Fibroblast of lung (primary cell): ENCODE measurements at regions not wholly inside any gene's neighbourhood (a gene's known extent, or its start where the extent isn't known, plus 50 kb on each side); places are given as distances from the start of the nearest gene placed in this dataset.

Experiments used
- DNase-seq, 2 donors: peaks; one replicate each; pipeline versions ENCODE4 v3.0.0 to v3.0.0-alpha.2; 2010; ENCODE audit warnings: low read depth in 2 of 2
- H2AFZ ChIP-seq: 2 replicates; pipeline ENCODE4 v1.5.1; 2012; ENCODE audit warnings: low read length, control low read depth, inconsistent platforms
- H3K27ac ChIP-seq: 2 replicates; pipeline ENCODE4 v1.5.1; 2011; ENCODE audit warnings: low read length, control low read depth; ENCODE audit not compliant: insufficient read depth
- H3K27me3 ChIP-seq: 2 replicates; pipeline ENCODE4 v1.5.1; 2011; ENCODE audit warnings: mild to moderate bottlenecking, low read length; ENCODE audit not compliant: control insufficient read depth, insufficient read depth
- H3K36me3 ChIP-seq: 2 replicates; pipeline ENCODE4 v1.5.1; 2011; ENCODE audit warnings: low read length; ENCODE audit not compliant: control insufficient read depth, insufficient read depth
- H3K4me1 ChIP-seq: 2 replicates; pipeline ENCODE4 v1.5.1; 2011; ENCODE audit warnings: low read length; ENCODE audit not compliant: control insufficient read depth, insufficient read depth; ENCODE audit errors: extremely low read depth
- H3K4me2 ChIP-seq: 2 replicates; pipeline ENCODE4 v1.5.1; 2011; ENCODE audit warnings: low read length, control low read depth; ENCODE audit not compliant: insufficient read depth; ENCODE audit errors: extremely low read depth
- H3K4me3 ChIP-seq, 4 experiments: fragments of 200-600 bp in 1 of 4; sonication (generic) in 1 of 4; replicated peaks in 1 of 4; 2 replicates each; pipeline ENCODE4 v1.5.1; 2011 to 2016; ENCODE audit warnings: low read length in 4 of 4, low read depth in 3 of 4, mild to moderate bottlenecking in 3 of 4, control low read depth in 2 of 4, inconsistent platforms in 1 of 4, mixed read lengths in 1 of 4; ENCODE audit not compliant: insufficient read depth in 1 of 4; ENCODE audit errors: control extremely low read depth in 1 of 4
- H3K79me2 ChIP-seq: 2 replicates; pipeline ENCODE4 v1.5.1; 2012; ENCODE audit warnings: mild to moderate bottlenecking, low read length, inconsistent platforms; ENCODE audit not compliant: control insufficient read depth, insufficient read depth
- H3K9ac ChIP-seq: 2 replicates; pipeline ENCODE4 v1.5.1; 2011; ENCODE audit warnings: mild to moderate bottlenecking, low read length, control low read depth; ENCODE audit not compliant: insufficient read depth
- H3K9me3 ChIP-seq: 2 replicates; pipeline ENCODE4 v1.5.1; 2012; ENCODE audit warnings: low read depth, low read length; ENCODE audit not compliant: control insufficient read depth, insufficient read depth
- H4K20me1 ChIP-seq: 2 replicates; pipeline ENCODE4 v1.5.1; 2011; ENCODE audit warnings: low read length; ENCODE audit not compliant: control insufficient read depth, insufficient read depth; ENCODE audit errors: extremely low read depth
- EZH2 ChIP-seq: IDR thresholded peaks from 2 replicates; pipeline ENCODE4 v1.5.1; 2012; ENCODE audit warnings: low read length, control low read depth, mild to moderate bottlenecking; ENCODE audit errors: missing control alignments
- TF ChIP-seq, protein P1 (sequence below), 2 donors: IDR thresholded peaks in 1 of 2; conservative IDR thresholded peaks in 1 of 2; 1 replicate in 1 of 2; 2 replicates in 1 of 2; pipeline ENCODE4 v1.5.1; 2011 to 2012; ENCODE audit warnings: low read length in 2 of 2, control low read depth in 1 of 2, inconsistent platforms in 1 of 2, low read depth in 1 of 2, mild to moderate bottlenecking in 1 of 2

- Histone ChIP-seq H3K36me3 (no peaks in the 10 kb centered on the region), H3K79me2 (no peaks in the 10 kb centered on the region), H3K27ac (no peak overlapping the region), H3K4me1 (no peaks in the 10 kb centered on the region), H4K20me1 (no peaks in the 10 kb centered on the region), H2AFZ (no peak overlapping the region), H3K27me3 (no peaks in the 10 kb centered on the region), H3K4me2 (no peak overlapping the region), H3K9ac (no peak overlapping the region), H3K9me3 (no peaks in the 10 kb centered on the region), H3K4me3 (no peak overlapping the region)
- no peak for TF ChIP-seq EZH2
- TF ChIP-seq, protein P1, sequence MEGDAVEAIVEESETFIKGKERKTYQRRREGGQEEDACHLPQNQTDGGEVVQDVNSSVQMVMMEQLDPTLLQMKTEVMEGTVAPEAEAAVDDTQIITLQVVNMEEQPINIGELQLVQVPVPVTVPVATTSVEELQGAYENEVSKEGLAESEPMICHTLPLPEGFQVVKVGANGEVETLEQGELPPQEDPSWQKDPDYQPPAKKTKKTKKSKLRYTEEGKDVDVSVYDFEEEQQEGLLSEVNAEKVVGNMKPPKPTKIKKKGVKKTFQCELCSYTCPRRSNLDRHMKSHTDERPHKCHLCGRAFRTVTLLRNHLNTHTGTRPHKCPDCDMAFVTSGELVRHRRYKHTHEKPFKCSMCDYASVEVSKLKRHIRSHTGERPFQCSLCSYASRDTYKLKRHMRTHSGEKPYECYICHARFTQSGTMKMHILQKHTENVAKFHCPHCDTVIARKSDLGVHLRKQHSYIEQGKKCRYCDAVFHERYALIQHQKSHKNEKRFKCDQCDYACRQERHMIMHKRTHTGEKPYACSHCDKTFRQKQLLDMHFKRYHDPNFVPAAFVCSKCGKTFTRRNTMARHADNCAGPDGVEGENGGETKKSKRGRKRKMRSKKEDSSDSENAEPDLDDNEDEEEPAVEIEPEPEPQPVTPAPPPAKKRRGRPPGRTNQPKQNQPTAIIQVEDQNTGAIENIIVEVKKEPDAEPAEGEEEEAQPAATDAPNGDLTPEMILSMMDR (conservative IDR thresholded peaks at IDR 0.05 in 1 of 2, IDR thresholded peaks at IDR 0.05 in 1 of 2; ENCODE audit: low read depth in 1 of 2, low read length in 2 of 2) = no peak
- no peak for DNase-seq
Observed at GRCh38 chr5:4576908-4577307, 563.2 kb upstream of the ADAMTS16 start.

DNA sequence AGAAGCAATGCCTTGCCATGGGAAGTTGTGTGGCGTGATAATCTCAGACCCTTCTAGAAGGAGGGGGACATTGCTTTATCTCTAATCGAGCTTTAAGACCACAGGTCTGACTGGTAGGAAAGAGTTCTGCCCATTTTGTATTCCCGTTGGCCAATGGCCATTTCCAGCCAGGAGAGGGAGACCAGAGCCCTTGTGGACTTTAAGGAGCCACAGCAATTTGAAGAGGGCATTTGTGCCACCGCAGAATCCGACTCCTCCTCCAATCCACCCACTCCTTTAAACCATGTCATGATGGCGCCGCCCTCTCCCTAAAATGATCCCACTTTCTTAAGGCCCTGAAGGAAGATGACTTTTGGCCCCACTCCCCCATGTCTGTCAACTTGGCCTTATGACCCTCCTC lies 560.5 kb upstream of the ADAMTS16 start:
- Histone ChIP-seq H4K20me1 (no peaks in the 10 kb centered on the region), H3K4me1 (no peaks in the 10 kb centered on the region), H2AFZ (no peak overlapping the region), H3K4me3 (no peak overlapping the region), H3K4me2 (no peak overlapping the region), H3K27ac (no peak overlapping the region), H3K36me3 (no peaks in the 10 kb centered on the region), H3K79me2 (no peaks in the 10 kb centered on the region), H3K27me3 (no peaks in the 10 kb centered on the region), H3K9me3 (no peaks in the 10 kb centered on the region), H3K9ac (no peak overlapping the region)
- no peak for DNase-seq
- TF ChIP-seq, protein P1 (conservative IDR thresholded peaks at IDR 0.05 in 1 of 2, IDR thresholded peaks at IDR 0.05 in 1 of 2; ENCODE audit: low read depth in 1 of 2, low read length in 2 of 2) = no peak
- no peak for TF ChIP-seq EZH2

- H2AFZ ChIP-seq = no peak overlapping the region
- H3K27ac ChIP-seq = no peak overlapping the region
- no peak for DNase-seq
- no peaks in the 10 kb centered on the region for H3K36me3 ChIP-seq
- TF ChIP-seq EZH2 = no peak
- TF ChIP-seq, protein P1 (conservative IDR thresholded peaks at IDR 0.05 in 1 of 2, IDR thresholded peaks at IDR 0.05 in 1 of 2; ENCODE audit: low read depth in 1 of 2, low read length in 2 of 2) = no peak
- no peak overlapping the region for H3K4me3 ChIP-seq
- no peaks in the 10 kb centered on the region for H3K9me3 ChIP-seq
- H3K9ac ChIP-seq = no peak overlapping the region
- H4K20me1 ChIP-seq = no peaks in the 10 kb centered on the region
- no peaks in the 10 kb centered on the region for H3K27me3 ChIP-seq
- H3K4me2 ChIP-seq = no peak overlapping the region
- H3K4me1 ChIP-seq = no peaks in the 10 kb centered on the region
- no peaks in the 10 kb centered on the region for H3K79me2 ChIP-seq
Observed at GRCh38 chr5:4580772-4581171, 559.4 kb upstream of the ADAMTS16 start.
